Lower leg skin (tissue), 3 donors: ENCODE measurements at regions not wholly inside any gene's neighbourhood (a gene's known extent, or its start where the extent isn't known, plus 50 kb on each side); places are given as distances from the start of the nearest gene placed in this dataset.

Source experiments
- CTCF ChIP-seq, 3 donors: fragments of 450-650 bp; IDR thresholded peaks; one replicate each; pipeline ENCODE4 v1.5.1; 2016; ENCODE audit warnings: antibody characterized with exemption in 3 of 3, mild to moderate bottlenecking in 3 of 3, moderate library complexity in 2 of 3
- POLR2A ChIP-seq, 2 donors: fragments of 450-650 bp; IDR thresholded peaks; one replicate each; pipeline ENCODE4 v1.6.1; 2016 to 2017; ENCODE audit warnings: antibody characterized with exemption in 2 of 2, mild to moderate bottlenecking in 1 of 2, moderate library complexity in 1 of 2

- TF ChIP-seq CTCF (IDR thresholded peaks at IDR 0.05) (no peak), POLR2A (IDR thresholded peaks at IDR 0.05) (no peak)
Observed at GRCh38 chr2:181354626-181355025, 102.6 kb upstream of the ITGA4 start.
